Bone marrow (tissue), 2 donors: ENCODE measurements at regions not wholly inside any gene's neighbourhood (a gene's known extent, or its start where the extent isn't known, plus 50 kb on each side); places are given as distances from the start of the nearest gene placed in this dataset.

Experiments
- DNase-seq, 2 donors: peaks; one replicate each; lab custom pipeline; 2025; lab: John Stamatoyannopoulos, UW

- DNase-seq = no peak
These were observed 630.5 kb upstream of the FANCL start for GRCh38 chr2:58871469-58872142.

- DNase-seq = no peak
These were observed 629.6 kb upstream of the FANCL start for GRCh38 chr2:58870704-58871103.

- no peak for DNase-seq
These were observed 625.8 kb upstream of the FANCL start for GRCh38 chr2:58866946-58867345.

GRCh38 chr2:58866527-58866926, 625.4 kb upstream of the FANCL start:
- no peak for DNase-seq

- DNase-seq = no peak
These were observed 624.9 kb upstream of the FANCL start for GRCh38 chr2:58866040-58866439.

- no peak for DNase-seq
These were observed 624.3 kb upstream of the FANCL start for GRCh38 chr2:58865436-58865835.

- DNase-seq = no peak
These were observed 621.1 kb upstream of the FANCL start for GRCh38 chr2:58862244-58862643.

- no peak for DNase-seq
These were observed 619.5 kb upstream of the FANCL start for GRCh38 chr2:58860586-58860985.

GRCh38 chr2:58856100-58856499, 615.0 kb upstream of the FANCL start:
- no peak for DNase-seq

- DNase-seq = no peak
These were observed 612.3 kb upstream of the FANCL start for GRCh38 chr2:58853420-58853819.

GRCh38 chr2:58852905-58853304, 611.8 kb upstream of the FANCL start:
- no peak for DNase-seq

GRCh38 chr2:58852243-58852642, 611.1 kb upstream of the FANCL start:
- DNase-seq = no peak

GRCh38 chr2:58851598-58851997, 610.5 kb upstream of the FANCL start:
- DNase-seq = no peak

GRCh38 chr2:58845011-58845410, 603.9 kb upstream of the FANCL start:
- no peak for DNase-seq

- DNase-seq = no peak
These were observed 601.5 kb upstream of the FANCL start for GRCh38 chr2:58842501-58843155.

GRCh38 chr2:58834404-58834803, 593.3 kb upstream of the FANCL start:
- no peak for DNase-seq

GRCh38 chr2:58826795-58827194, 585.7 kb upstream of the FANCL start:
- no peak for DNase-seq

- no peak for DNase-seq
These were observed 571.7 kb upstream of the FANCL start for GRCh38 chr2:58812771-58813344.

- DNase-seq = no peak
These were observed 564.0 kb upstream of the FANCL start for GRCh38 chr2:58805126-58805525.

- DNase-seq = no peak
These were observed 562.1 kb upstream of the FANCL start for GRCh38 chr2:58803192-58803591.

- no peak for DNase-seq
These were observed 559.8 kb upstream of the FANCL start for GRCh38 chr2:58800881-58801280.

- DNase-seq = no peak
These were observed 557.6 kb upstream of the FANCL start for GRCh38 chr2:58798676-58799208.

- no peak for DNase-seq
These were observed 555.2 kb upstream of the FANCL start for GRCh38 chr2:58796239-58796910.
